A673 (cell line): ENCODE measurements at regions not wholly inside any gene's neighbourhood (a gene's known extent, or its start where the extent isn't known, plus 50 kb on each side); places are given as distances from the start of the nearest gene placed in this dataset.

ENCODE experiments used
- EZH2 ChIP-seq: fragments of 200-600 bp; sonication (generic); IDR thresholded peaks from 2 replicates; pipeline ENCODE4 v1.6.1; 2017; ENCODE audit warnings: borderline replicate concordance, low read depth, mild to moderate bottlenecking, mixed read lengths, antibody characterized with exemption, low read length; ENCODE audit not compliant: poor library complexity, severe bottlenecking
- TF ChIP-seq, protein P1 (sequence below): fragments of 300-800, 200-600 bp; sonication (generic); conservative IDR thresholded peaks from 2 replicates; pipeline ENCODE4 v1.5.1; 2017; ENCODE audit warnings: low read depth, mild to moderate bottlenecking, antibody characterized with exemption, low read length, moderate library complexity, mixed read lengths

- TF ChIP-seq, protein P1, sequence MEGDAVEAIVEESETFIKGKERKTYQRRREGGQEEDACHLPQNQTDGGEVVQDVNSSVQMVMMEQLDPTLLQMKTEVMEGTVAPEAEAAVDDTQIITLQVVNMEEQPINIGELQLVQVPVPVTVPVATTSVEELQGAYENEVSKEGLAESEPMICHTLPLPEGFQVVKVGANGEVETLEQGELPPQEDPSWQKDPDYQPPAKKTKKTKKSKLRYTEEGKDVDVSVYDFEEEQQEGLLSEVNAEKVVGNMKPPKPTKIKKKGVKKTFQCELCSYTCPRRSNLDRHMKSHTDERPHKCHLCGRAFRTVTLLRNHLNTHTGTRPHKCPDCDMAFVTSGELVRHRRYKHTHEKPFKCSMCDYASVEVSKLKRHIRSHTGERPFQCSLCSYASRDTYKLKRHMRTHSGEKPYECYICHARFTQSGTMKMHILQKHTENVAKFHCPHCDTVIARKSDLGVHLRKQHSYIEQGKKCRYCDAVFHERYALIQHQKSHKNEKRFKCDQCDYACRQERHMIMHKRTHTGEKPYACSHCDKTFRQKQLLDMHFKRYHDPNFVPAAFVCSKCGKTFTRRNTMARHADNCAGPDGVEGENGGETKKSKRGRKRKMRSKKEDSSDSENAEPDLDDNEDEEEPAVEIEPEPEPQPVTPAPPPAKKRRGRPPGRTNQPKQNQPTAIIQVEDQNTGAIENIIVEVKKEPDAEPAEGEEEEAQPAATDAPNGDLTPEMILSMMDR, result no peak
- no peak for TF ChIP-seq EZH2
These were observed 566.0 kb downstream of the TMX3 start for GRCh38 chr18:68148863-68149262.
